Activated CD4-positive, alpha-beta T cell treated with anti-CD3 and anti-CD28 coated beads, Interleukin-2, amount 10 ng/mL, durations not matched to agents 7 days and 5 days (primary cell): ENCODE measurements at regions not wholly inside any gene's neighbourhood (a gene's known extent, or its start where the extent isn't known, plus 50 kb on each side); places are given as distances from the start of the nearest gene placed in this dataset.
A peak's percentile ranks its signal among the peaks of the same experiment; 100 is the strongest.
"Not testable (repeated sequence)": the region's sequence is repeated elsewhere in the genome, so short reads cannot be mapped to it uniquely, and the experiment has no call there.

Experiments used
- CTCF ChIA-PET: fragments of 350-600 bp; sonication (Branson Sonifier 250); formaldehyde crosslinking; loops from one replicate; lab custom pipeline; 2021; ENCODE audit warnings: antibody characterized with exemption; lab: Charles Lee
- POLR2A ChIA-PET: fragments of 350-600 bp; sonication (Branson Sonifier 250); formaldehyde crosslinking; loops from one replicate; lab custom pipeline; 2021; ENCODE audit warnings: antibody characterized with exemption; lab: Charles Lee
- DNase-seq: peaks from one replicate; pipeline ENCODE4 v3.0.0-alpha.2; 2020
- H3K27ac Mint-ChIP-seq: one replicate; pipeline ENCODE4 v1.8.0; 2021; ENCODE audit warnings: mild to moderate bottlenecking, moderate library complexity, mixed read lengths
- H3K27me3 Mint-ChIP-seq: one replicate; pipeline ENCODE4 v1.8.0; 2021; ENCODE audit warnings: mixed read lengths
- H3K36me3 Mint-ChIP-seq: one replicate; pipeline ENCODE4 v1.8.0; 2021; ENCODE audit warnings: low read depth, mixed read lengths
- H3K4me1 Mint-ChIP-seq: one replicate; pipeline ENCODE4 v1.8.0; 2021; ENCODE audit warnings: mixed read lengths
- H3K4me3 Mint-ChIP-seq: one replicate; pipeline ENCODE4 v1.8.0; 2021; ENCODE audit warnings: mild to moderate bottlenecking, moderate library complexity, mixed read lengths
- H3K9me3 Mint-ChIP-seq: one replicate; pipeline ENCODE4 v1.8.0; 2021; ENCODE audit warnings: mixed read lengths

DNA sequence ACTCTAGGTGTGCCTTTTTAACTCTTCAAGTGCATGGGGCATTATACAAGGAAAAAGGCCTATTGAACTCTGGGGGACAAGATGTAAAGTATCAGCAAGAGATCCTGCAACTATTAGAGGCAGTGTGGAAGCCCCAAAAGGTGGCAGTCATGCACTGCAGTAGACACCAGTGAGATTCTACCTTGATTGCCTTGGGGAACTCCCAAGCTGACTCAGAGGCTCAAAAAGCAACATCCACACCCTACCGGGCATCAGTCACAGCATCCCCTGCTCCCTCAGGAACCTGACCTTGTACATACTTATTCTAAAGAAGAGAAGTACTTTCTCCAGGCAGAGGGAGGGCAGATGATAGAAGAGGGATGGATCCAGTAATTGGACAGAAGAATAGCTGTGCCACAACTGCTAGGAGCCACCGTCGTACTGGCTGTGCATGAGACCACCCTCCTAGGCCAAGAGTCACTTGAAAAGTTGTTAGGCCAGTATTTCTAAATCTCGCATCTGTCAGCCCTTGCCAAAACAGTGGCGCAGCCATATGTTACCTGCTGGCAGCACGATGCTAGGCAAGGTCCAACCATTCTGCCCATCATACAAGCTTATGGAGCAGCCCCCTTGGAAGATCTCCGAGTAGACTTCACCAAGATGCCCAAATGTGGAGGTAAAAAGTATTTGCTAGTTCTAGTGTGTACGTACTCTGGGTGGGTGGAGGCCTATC lies 523.1 kb upstream of the FRG2C start:
- CTCF ChIA-PET = no interaction called here
- POLR2A ChIA-PET = no interaction called here
- Mint-ChIP-seq H3K9me3 (peaks cover 2% of the 10 kb centered on the region), H3K27ac (no peak overlapping the region), H3K4me1 (no peaks in the 10 kb centered on the region), H3K27me3 (no peaks in the 10 kb centered on the region), H3K4me3 (no peak overlapping the region), H3K36me3 (no peaks in the 10 kb centered on the region)
- no peak for DNase-seq

DNA sequence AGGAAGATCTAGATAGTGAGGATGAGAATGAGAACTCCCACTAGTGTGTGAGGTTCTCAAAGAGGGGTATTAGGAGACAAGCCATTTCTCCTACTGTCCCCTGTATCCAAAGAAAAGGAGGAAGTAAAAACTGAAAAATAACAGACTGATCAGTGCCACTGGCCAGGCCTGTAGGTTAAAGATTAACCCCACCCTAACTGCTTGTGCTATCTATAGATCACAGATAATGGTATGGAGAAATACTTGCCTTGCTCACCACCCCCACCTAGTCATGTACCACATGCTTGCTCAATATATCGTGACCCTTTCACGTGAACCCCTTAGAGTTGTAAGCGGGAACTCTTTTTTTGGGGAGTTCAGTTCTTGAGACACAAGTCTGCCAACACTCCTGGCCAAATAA lies 519.7 kb upstream of the FRG2C start:
- ChIA-PET CTCF (no interaction called here), POLR2A (no interaction called here)
- Mint-ChIP-seq H3K27me3 (no peaks in the 10 kb centered on the region), H3K36me3 (no peaks in the 10 kb centered on the region), H3K4me3 (no peak overlapping the region), H3K9me3 (no peaks in the 10 kb centered on the region), H3K27ac (no peak overlapping the region), H3K4me1 (no peaks in the 10 kb centered on the region)
- DNase-seq = no peak

DNA sequence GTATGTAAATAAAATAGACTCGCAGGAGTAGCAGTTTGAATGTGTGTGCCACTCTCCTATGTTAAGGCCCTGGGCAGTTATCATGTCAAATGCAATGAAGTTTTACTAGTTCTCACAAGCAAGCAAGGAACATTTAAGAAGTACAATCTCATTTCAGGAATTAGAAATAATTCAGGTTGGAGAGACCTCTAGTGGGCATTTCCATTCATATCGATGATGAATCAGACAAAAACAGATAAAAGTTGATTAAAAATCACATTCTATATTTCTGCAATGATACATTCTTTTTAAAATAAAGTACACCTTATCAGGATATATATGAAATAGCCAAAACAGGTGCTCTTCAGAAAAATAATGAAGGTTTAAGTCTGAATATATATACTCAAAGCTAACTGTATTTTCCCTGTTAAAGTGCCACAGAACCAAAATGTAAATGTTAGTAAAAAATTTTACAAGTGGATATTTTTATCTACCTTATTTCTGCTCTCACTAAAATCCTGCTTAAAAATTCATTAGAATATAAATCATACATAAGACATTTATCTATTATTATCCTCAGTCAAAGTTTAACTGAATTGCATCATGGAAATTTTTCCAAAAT lies 492.4 kb upstream of the FRG2C start:
- no peaks in the 10 kb centered on the region for H3K4me1 Mint-ChIP-seq
- H3K27me3 Mint-ChIP-seq = no peaks in the 10 kb centered on the region
- no peaks in the 10 kb centered on the region for H3K36me3 Mint-ChIP-seq
- no peaks in the 10 kb centered on the region for H3K9me3 Mint-ChIP-seq
- DNase-seq = no peak
- POLR2A ChIA-PET = no interaction called here
- H3K27ac Mint-ChIP-seq = no peak overlapping the region
- CTCF ChIA-PET = no interaction called here
- no peak overlapping the region for H3K4me3 Mint-ChIP-seq

DNA sequence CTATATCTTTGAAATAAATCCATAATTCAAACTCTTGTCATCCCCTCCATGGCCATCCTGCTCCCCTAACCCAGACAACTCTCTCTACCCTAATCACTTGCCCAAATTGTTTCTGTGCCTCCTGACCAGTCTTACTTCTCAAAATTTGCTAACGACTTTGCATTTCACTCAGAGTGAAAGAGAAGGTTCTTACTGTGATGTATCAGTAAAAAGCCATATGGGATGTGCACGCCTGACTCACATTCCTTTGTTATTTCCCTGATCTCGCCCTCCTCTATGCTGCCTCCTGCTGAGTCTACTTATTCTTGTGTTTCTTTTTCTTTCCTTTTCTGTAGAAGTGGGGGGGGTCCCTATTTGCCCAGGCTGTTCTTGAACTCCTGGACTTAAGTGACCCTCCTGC lies 487.2 kb upstream of the FRG2C start:
- ChIA-PET CTCF (no interaction called here), POLR2A (no interaction called here)
- no peaks in the 10 kb centered on the region for H3K36me3 Mint-ChIP-seq
- H3K27me3 Mint-ChIP-seq = no peaks in the 10 kb centered on the region
- no peak for DNase-seq
- H3K4me3 Mint-ChIP-seq = no peak overlapping the region
- H3K9me3 Mint-ChIP-seq = no peaks in the 10 kb centered on the region
- no peak overlapping the region for H3K27ac Mint-ChIP-seq
- H3K4me1 Mint-ChIP-seq = no peaks in the 10 kb centered on the region

DNA sequence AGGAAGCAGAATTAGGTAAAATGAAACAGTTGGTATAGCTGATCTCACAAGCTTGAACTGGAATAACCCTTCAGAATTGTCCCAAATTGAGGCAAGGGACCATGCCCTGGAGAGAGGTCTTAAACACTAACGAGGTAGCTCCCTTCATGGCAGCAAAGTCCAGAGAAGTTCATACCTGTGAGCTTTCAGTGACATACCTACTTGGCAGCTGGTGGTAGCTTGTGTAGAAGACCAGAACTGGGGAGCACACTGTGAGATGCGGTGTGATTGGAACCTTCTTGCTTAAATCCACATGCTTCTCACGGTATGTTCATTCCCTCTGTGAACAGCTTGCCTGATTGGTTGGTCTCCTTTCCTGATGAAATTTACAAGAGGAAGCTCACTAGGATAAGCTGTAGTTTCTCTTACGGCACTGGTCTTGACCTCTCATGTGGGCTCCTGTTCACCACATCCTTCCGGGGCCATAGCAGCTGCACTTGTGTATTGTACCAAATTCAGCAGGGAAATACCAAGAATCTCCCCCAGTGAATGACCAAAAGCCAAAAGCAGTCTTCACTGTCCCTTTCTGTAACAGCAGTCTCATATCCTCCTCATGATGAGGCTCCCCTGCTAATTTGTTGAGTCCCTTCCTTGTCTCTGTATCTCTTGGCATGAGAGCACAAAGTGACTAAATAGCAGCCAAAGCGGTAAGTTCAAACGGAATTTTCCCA lies 483.7 kb upstream of the FRG2C start:
- Mint-ChIP-seq H3K4me1 (no peaks in the 10 kb centered on the region), H3K36me3 (no peaks in the 10 kb centered on the region), H3K27ac (no peak overlapping the region), H3K9me3 (no peaks in the 10 kb centered on the region), H3K27me3 (no peaks in the 10 kb centered on the region), H3K4me3 (no peak overlapping the region)
- ChIA-PET POLR2A (no interaction called here), CTCF (no interaction called here)
- no peak for DNase-seq

DNA sequence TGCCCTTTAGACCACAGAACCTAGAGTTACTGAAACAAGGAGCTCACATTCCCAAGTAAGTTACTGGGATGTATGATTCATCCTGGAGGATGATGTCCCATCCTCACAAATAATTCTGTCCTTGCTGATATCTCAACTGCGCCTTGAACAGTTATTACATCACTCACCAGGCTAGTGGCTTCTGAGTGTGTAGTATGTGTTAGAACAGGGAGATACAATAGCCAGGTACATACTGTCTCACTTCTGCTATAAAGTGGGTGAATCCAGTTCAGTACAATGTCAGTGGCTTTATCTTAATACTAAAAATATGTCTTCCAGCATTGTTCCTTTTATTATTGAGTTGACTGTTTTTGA lies 483.2 kb upstream of the FRG2C start:
- CTCF ChIA-PET = no interaction called here
- POLR2A ChIA-PET = no interaction called here
- H3K36me3 Mint-ChIP-seq = no peaks in the 10 kb centered on the region
- H3K4me1 Mint-ChIP-seq = no peaks in the 10 kb centered on the region
- no peak overlapping the region for H3K4me3 Mint-ChIP-seq
- no peaks in the 10 kb centered on the region for H3K27me3 Mint-ChIP-seq
- DNase-seq = no peak
- H3K27ac Mint-ChIP-seq = no peak overlapping the region
- no peaks in the 10 kb centered on the region for H3K9me3 Mint-ChIP-seq

DNA sequence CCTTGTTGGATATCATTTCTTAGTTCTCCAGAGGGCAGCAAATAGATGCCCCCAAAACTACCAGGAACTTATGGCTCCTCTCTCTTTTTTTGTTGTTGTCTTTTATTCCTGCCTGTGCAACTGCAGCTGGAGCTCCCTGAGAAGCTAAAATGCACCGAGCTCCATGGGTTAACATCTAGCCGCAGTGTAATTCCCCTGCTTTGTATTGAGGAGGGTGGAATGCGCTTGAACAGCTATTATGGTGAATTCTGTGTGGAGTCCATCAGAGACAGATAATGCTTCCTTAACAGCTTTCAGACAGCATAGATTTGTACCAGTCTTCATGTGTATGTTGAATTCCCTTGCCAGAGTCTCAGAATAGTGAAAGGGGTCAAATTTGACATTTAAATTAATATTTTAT lies 475.2 kb upstream of the FRG2C start:
- H3K27ac Mint-ChIP-seq = no peak overlapping the region
- no peaks in the 10 kb centered on the region for H3K9me3 Mint-ChIP-seq
- no peak overlapping the region for H3K4me3 Mint-ChIP-seq
- no peaks in the 10 kb centered on the region for H3K36me3 Mint-ChIP-seq
- ChIA-PET CTCF (no interaction called here), POLR2A (no interaction called here)
- no peak for DNase-seq
- no peaks in the 10 kb centered on the region for H3K4me1 Mint-ChIP-seq
- H3K27me3 Mint-ChIP-seq = no peaks in the 10 kb centered on the region

DNA sequence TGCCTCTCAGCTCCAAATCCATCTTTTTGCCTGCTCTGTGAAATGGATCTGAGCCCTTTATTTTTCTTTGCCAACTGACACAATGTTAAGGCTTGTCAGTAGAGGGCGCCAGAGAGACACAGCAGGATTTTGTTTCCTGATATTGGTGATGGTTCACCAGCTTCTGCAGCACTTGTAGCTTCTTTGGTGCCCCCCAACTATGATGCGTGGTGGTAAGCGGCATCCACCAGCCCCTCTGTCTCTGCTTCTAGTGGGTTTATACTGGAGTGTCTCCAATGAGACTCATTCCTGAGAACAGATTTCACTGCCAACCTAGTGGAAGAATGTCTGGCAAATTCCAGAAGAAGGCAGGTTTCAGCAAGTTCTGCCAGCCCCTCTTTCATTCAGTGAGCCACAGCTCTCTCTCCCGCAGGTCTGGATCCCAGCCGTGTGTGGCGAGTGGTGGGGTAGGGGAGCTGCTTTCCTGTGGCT lies 471.9 kb upstream of the FRG2C start:
- no peaks in the 10 kb centered on the region for H3K27me3 Mint-ChIP-seq
- H3K4me1 Mint-ChIP-seq = no peaks in the 10 kb centered on the region

DNA sequence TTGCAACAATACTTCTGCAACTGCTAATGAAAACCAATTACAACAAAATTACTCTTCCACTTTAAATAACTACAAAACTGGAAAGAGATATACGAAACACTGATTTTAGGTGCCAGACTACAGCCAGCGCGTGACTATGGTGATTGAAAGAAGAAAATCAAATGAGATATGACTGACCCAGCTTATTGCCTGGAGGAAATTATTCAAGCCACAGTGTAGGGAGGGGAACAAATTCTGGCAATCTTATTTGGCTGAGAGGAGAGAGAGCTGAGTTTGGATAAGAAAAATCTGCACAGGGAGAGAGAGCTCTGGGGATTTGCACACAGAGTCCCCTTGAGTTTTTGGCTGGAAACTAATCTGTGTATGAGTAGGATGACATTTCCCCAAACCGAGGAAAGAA lies 470.3 kb upstream of the FRG2C start:
- Mint-ChIP-seq H3K27ac (no peak overlapping the region), H3K4me1 (no peaks in the 10 kb centered on the region), H3K27me3 (no peaks in the 10 kb centered on the region), H3K4me3 (no peak overlapping the region), H3K9me3 (no peaks in the 10 kb centered on the region), H3K36me3 (no peaks in the 10 kb centered on the region)
- CTCF ChIA-PET = no interaction called here
- DNase-seq = no peak
- POLR2A ChIA-PET = no interaction called here

More for the DNA sequence above, 471.9 kb upstream of the FRG2C start:
- H3K36me3 Mint-ChIP-seq = no peaks in the 10 kb centered on the region
- no peak overlapping the region for H3K27ac Mint-ChIP-seq
- H3K4me3 Mint-ChIP-seq = no peak overlapping the region
- peak; percentile 69 for DNase-seq
- CTCF ChIA-PET = no interaction called here
- no peaks in the 10 kb centered on the region for H3K9me3 Mint-ChIP-seq
- POLR2A ChIA-PET = no interaction called here

DNA sequence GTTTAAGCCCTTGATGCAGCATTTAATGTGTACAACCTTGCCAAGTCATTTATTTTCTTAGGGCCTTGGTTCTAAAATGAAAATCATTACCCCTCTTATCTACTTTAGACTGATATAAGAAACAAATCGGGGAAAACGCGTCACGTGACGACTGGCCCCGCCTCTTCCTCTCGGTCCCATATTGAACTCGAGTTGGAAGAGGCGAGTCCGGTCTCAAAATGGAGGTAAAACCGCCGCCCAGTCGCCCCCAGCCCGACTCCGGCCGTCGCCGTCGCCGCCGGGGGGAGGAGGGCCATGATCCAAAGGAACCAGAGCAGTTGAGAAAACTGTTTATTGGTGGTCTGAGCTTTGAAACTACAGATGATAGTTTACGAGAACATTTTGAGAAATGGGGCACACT lies 449.8 kb upstream of the FRG2C start:
- H3K4me1 Mint-ChIP-seq, H3K4me3 Mint-ChIP-seq, H3K9me3 Mint-ChIP-seq, DNase-seq, POLR2A ChIA-PET, CTCF ChIA-PET, H3K27me3 Mint-ChIP-seq, H3K36me3 Mint-ChIP-seq, H3K27ac Mint-ChIP-seq: not testable (repeated sequence)

DNA sequence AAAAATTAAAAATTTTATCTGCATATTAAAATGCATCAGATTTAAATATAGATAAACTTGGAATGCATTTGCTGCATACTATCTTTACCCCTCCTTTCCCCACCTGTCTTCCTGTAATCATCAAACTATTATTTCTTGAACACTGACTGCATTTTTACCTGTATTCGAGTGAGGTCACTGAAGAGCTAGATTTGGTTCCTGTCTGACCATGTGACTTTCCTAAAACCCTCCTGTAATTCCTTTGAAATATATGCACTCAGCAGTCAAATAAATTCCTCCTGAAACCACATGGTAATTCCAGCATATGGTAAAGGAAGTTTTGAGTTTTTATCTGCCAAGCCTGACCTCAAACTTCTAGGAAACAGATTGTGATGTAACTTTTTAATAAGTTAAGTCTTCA lies 445.6 kb upstream of the FRG2C start:
- no peak for DNase-seq
- H3K27me3 Mint-ChIP-seq = no peaks in the 10 kb centered on the region
- no peaks in the 10 kb centered on the region for H3K36me3 Mint-ChIP-seq
- POLR2A ChIA-PET = no interaction called here
- no peak overlapping the region for H3K4me3 Mint-ChIP-seq
- H3K9me3 Mint-ChIP-seq = no peaks in the 10 kb centered on the region
- no peak overlapping the region for H3K27ac Mint-ChIP-seq
- no peaks in the 10 kb centered on the region for H3K4me1 Mint-ChIP-seq
- CTCF ChIA-PET = no interaction called here

DNA sequence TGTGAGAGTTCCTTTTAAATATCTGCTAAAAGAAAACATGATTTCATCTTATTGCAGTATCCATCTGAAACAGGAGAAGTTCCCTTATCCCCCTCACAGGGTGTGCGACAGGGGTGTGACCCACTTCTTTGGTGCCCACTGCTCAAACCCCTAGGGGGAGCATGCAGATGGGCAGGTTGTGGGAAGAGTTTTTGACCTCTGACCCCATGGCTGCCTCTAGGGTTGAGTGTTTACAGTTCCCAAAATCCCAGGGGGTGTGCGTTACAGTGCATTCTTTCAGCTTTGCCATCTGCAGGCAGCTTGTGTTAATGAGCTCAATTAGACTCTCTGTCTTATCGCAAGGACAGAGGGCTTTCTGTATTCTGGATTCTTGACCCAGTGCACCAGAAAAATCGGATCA lies 443.2 kb upstream of the FRG2C start:
- Mint-ChIP-seq H3K4me3 (no peak overlapping the region), H3K4me1 (no peaks in the 10 kb centered on the region), H3K9me3 (no peaks in the 10 kb centered on the region), H3K27ac (no peak overlapping the region), H3K27me3 (no peaks in the 10 kb centered on the region), H3K36me3 (no peaks in the 10 kb centered on the region)
- POLR2A ChIA-PET = interaction anchor here (0.6 kb wide), 1 partner anchor 12 kb away, joined by 3 read pairs; no protein-coding TSS in a partner anchor
- DNase-seq = no peak
- CTCF ChIA-PET = no interaction called here

DNA sequence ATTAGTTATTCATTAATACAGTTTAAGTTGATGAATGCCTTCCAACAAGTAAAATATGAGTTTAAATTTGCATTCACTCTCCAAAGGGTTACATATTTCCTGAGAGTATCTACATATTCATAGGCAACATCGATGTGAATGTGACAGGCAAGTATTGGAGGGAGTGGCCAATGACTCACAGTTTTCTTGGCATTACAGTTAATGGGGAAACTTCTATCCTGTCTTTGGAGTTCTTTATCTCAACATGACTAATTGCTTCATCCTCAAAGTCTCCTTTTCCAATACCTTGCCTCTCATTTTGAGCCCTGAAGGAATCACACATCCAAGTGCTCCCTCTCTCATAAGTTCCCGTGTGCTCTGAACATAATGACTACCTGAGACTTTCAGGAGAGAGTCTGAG lies 439.7 kb upstream of the FRG2C start:
- Mint-ChIP-seq H3K27me3 (no peaks in the 10 kb centered on the region), H3K4me3 (no peak overlapping the region), H3K4me1 (no peaks in the 10 kb centered on the region), H3K36me3 (no peaks in the 10 kb centered on the region), H3K9me3 (no peaks in the 10 kb centered on the region), H3K27ac (no peak overlapping the region)
- ChIA-PET POLR2A (no interaction called here), CTCF (no interaction called here)
- no peak for DNase-seq
